Esophagus squamous epithelium (tissue), 5 donors: ENCODE measurements at regions not wholly inside any gene's neighbourhood (a gene's known extent, or its start where the extent isn't known, plus 50 kb on each side); places are given as distances from the start of the nearest gene placed in this dataset.
A peak's percentile ranks its signal among the peaks of the same experiment; 100 is the strongest.

Experiments used
- DNase-seq: peaks from one replicate; lab custom pipeline; 2025; lab: John Stamatoyannopoulos, UW
- H3K27ac ChIP-seq, 4 donors: fragments of 200-600 bp; sonication (generic); one replicate each; pipeline ENCODE4 v1.5.1; 2016 to 2019; ENCODE audit warnings: mild to moderate bottlenecking in 1 of 4
- H3K27me3 ChIP-seq, 4 donors: fragments of 200-600 bp; sonication (generic); 1 replicate in 3 of 4; 2 replicates in 1 of 4; pipeline versions ENCODE4 v1.5.1 to v1.6.0; 2017 to 2021; ENCODE audit warnings: antibody characterized with exemption in 1 of 4
- H3K36me3 ChIP-seq, 3 donors: fragments of 200-600 bp; sonication (generic); one replicate each; pipeline ENCODE4 v1.5.1; 2016 to 2019
- H3K4me1 ChIP-seq, 3 donors: fragments of 200-600 bp; sonication (generic); one replicate each; pipeline ENCODE4 v1.5.1; 2017 to 2019
- H3K4me3 ChIP-seq, 4 donors: fragments of 200-600 bp; sonication (generic); 1 replicate in 3 of 4; 2 replicates in 1 of 4; pipeline ENCODE4 v1.5.1; 2016 to 2019; ENCODE audit warnings: mild to moderate bottlenecking in 2 of 4, moderate library complexity in 1 of 4
- H3K9me3 ChIP-seq, 3 donors: fragments of 200-600 bp; sonication (generic); one replicate each; pipeline ENCODE4 v1.5.1; 2016 to 2019
- POLR2A ChIP-seq, 4 donors: fragments of 450-650 bp; IDR thresholded peaks; one replicate each; pipeline ENCODE4 v1.6.1; 2017; ENCODE audit warnings: antibody characterized with exemption in 4 of 4, mild to moderate bottlenecking in 4 of 4, moderate library complexity in 3 of 4
- WGBS, 2 donors: methylation state at CpG; one replicate each; pipeline ENCODE4 v1.1.5; 2018; 5-methylcytosine and 5-hydroxymethylcytosine counted together
- intact Hi-C: fragments of 100-400 bp; cut with DNase I; formaldehyde crosslinking; loops from one replicate; pipeline ENCODE4 v1.15.0; 2022
- TF ChIP-seq, protein P1 (sequence below), 6 experiments: fragments of 450-650 bp in 4 of 6; fragments of 200-600 bp in 2 of 6; sonication (generic) in 2 of 6; IDR thresholded peaks; one replicate each; pipeline ENCODE4 v1.5.1; 2016 to 2019; ENCODE audit warnings: antibody characterized with exemption in 6 of 6, mild to moderate bottlenecking in 4 of 6, moderate library complexity in 4 of 6
- donor health status: DM: yes; HTN: yes; CAD: no.

DNA sequence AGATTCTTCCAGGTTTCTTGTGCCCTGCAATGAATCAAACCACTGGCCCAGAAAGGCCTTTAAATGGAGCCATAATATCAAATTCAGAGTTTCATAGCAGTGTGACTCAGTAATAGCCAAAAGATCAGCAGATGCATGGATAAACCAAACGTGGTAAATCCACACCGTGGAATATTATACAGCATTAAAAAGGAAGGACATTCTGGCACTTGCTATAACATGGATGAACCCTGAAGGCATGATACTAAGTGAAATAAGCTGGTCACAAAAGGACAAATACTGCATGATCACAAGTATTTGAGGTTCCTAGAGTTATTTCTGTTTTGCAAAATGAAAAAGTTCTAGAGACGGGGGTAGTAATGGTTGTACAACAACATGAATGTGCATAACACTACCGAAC, 140.1 kb downstream of the TOMM20 start:
- peaks cover 17 to 48% (median 40%) of the 10 kb centered on the region in 3 donors for H3K4me1 ChIP-seq
- H3K9me3 ChIP-seq = no peaks in the 10 kb centered on the region
- peak overlapping the region; percentile 3 to 93 (median 89) for H3K27ac ChIP-seq
- intact Hi-C loops = no loop called here
- no peaks in the 10 kb centered on the region for H3K27me3 ChIP-seq
- H3K36me3 ChIP-seq = no peaks in the 10 kb centered on the region
- no peak for DNase-seq
- 84 to 94% methylated on average over 4 of the region's 4 CpGs for WGBS, 2 donors
- H3K4me3 ChIP-seq = no peak overlapping the region
- TF ChIP-seq POLR2A (IDR thresholded peaks at IDR 0.05) = no peak
- TF ChIP-seq, protein P1, sequence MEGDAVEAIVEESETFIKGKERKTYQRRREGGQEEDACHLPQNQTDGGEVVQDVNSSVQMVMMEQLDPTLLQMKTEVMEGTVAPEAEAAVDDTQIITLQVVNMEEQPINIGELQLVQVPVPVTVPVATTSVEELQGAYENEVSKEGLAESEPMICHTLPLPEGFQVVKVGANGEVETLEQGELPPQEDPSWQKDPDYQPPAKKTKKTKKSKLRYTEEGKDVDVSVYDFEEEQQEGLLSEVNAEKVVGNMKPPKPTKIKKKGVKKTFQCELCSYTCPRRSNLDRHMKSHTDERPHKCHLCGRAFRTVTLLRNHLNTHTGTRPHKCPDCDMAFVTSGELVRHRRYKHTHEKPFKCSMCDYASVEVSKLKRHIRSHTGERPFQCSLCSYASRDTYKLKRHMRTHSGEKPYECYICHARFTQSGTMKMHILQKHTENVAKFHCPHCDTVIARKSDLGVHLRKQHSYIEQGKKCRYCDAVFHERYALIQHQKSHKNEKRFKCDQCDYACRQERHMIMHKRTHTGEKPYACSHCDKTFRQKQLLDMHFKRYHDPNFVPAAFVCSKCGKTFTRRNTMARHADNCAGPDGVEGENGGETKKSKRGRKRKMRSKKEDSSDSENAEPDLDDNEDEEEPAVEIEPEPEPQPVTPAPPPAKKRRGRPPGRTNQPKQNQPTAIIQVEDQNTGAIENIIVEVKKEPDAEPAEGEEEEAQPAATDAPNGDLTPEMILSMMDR (IDR thresholded peaks at IDR 0.05) = no peak

DNA sequence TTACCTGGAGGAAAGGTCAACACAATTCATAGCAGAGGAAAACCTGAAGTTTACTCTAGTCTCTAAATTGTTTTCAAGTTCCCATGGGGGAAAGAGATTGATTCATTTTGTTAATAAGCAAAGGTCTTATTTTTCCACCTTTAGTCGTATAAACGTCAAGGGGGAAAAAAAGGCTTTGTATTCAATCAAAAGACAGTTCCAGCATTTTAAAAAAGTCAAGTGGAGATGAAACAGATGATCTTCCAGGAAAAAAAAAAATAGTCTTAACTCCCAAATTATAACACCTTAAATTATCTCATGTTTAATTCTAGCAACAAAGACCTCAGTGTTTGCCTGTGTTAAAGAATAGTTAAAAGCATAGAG, 140.5 kb downstream of the TOMM20 start:
- no peak for DNase-seq
- intact Hi-C loops = no loop called here
- TF ChIP-seq, protein P1 (IDR thresholded peaks at IDR 0.05) = no peak
- TF ChIP-seq POLR2A (IDR thresholded peaks at IDR 0.05) = no peak
- H3K9me3 ChIP-seq = no peaks in the 10 kb centered on the region
- H3K4me3 ChIP-seq = no peak overlapping the region
- WGBS, 2 donors = 47 to 62% methylated on average over 2 of the region's 2 CpGs
- no peaks in the 10 kb centered on the region for H3K36me3 ChIP-seq
- H3K27me3 ChIP-seq = no peaks in the 10 kb centered on the region
- H3K4me1 ChIP-seq = peaks cover 17 to 48% (median 40%) of the 10 kb centered on the region in 3 donors
- H3K27ac ChIP-seq = peak overlapping the region; percentile 76 to 93 (median 89)

DNA sequence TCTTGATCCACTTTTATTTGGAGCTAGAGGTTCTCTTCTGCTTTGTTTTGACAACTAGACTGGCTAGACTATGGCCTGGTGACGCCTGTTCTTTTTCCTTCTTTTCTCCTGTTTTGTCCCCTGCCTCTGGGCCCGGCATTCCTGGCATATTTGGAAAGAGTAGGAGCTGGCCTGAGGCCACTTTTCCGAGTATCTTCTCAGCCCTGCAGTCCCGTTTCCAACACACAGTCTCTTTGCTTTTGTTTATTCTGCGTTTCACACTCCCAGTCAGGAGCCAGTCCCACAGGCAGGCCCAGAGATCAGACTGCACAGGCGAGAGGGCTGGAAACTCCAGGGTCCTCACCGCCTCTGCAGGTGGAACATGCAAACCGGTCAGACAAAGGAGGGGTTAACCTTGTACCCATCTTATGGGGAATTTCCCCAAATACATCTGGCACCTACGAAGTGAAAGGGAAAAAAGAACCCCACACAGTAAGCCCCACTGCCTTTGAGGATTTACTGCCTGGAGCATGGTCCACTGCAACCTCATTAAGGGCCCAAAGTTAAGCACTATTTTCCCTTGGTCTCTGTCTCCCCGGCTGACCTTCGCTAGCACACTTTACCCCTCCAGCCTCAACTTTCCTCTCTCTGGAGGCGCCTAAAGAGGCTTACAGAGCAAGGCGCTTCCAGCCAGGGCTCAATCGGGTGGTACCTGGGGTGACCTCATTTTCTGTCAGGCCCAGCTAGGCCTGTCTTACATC, 141.1 kb downstream of the TOMM20 start:
- Histone ChIP-seq H3K9me3 (no peaks in the 10 kb centered on the region), H3K4me1 (peaks cover 17 to 48% (median 40%) of the 10 kb centered on the region in 3 donors), H3K27ac (peak overlapping the region; percentile 76 to 93 (median 89)), H3K36me3 (no peaks in the 10 kb centered on the region), H3K4me3 (no peak overlapping the region), H3K27me3 (no peaks in the 10 kb centered on the region)
- WGBS, 2 donors = 12 to 41% methylated on average over 10 to 13 of the region's 14 CpGs
- DNase-seq = no peak
- TF ChIP-seq, protein P1 (IDR thresholded peaks at IDR 0.05) = no peak
- TF ChIP-seq POLR2A (IDR thresholded peaks at IDR 0.05) = no peak
- intact Hi-C loops = no loop called here

GRCh38 chr1:234986750-234987414, 141.8 kb downstream of the TOMM20 start:
- Histone ChIP-seq H3K9me3 (no peaks in the 10 kb centered on the region), H3K27ac (peak overlapping the region; percentile 76 to 93 (median 89)), H3K27me3 (no peaks in the 10 kb centered on the region), H3K4me3 (no peak overlapping the region), H3K36me3 (no peaks in the 10 kb centered on the region), H3K4me1 (peaks cover 17 to 54% (median 40%) of the 10 kb centered on the region in 3 donors)
- intact Hi-C loops = no loop called here
- DNase-seq = no peak
- TF ChIP-seq POLR2A (IDR thresholded peaks at IDR 0.05) = no peak
- TF ChIP-seq, protein P1 (IDR thresholded peaks at IDR 0.05) = no peak
- 35 to 55% methylated on average over 9 of the region's 9 CpGs for WGBS, 2 donors
